CD4-positive, alpha-beta T cell (primary cell): ENCODE measurements at regions not wholly inside any gene's neighbourhood (a gene's known extent, or its start where the extent isn't known, plus 50 kb on each side); places are given as distances from the start of the nearest gene placed in this dataset.

Source experiments
- ATAC-seq: fragments of 200-7000 bp; cut with Tn5 transposase; one replicate; pipeline ENCODE4 v1.10.0; 2022; ENCODE audit warnings: mild to moderate bottlenecking; ENCODE audit not compliant: poor library complexity
- CTCF ChIA-PET: fragments of 350-600 bp; sonication (Branson Sonifier 250); formaldehyde crosslinking; loops from one replicate; lab custom pipeline; 2021; ENCODE audit warnings: antibody characterized with exemption, inconsistent platforms; lab: Charles Lee
- POLR2A ChIA-PET: fragments of 350-600 bp; sonication (Branson Sonifier 250); formaldehyde crosslinking; loops from one replicate; lab custom pipeline; 2021; ENCODE audit warnings: antibody characterized with exemption, inconsistent platforms; lab: Charles Lee
- DNase-seq, 14 experiments: peaks; one replicate each; pipeline ENCODE4 v3.0.0-alpha.2; 2013 to 2020; ENCODE audit warnings: mixed read lengths in 2 of 14
- H3K27ac ChIP-seq, 2 donors: one replicate each; pipeline versions ENCODE4 v1.5.1 to v1.7.0; 2013; ENCODE audit warnings: low read length in 2 of 2, low read depth in 1 of 2, mild to moderate bottlenecking in 1 of 2
- H3K27me3 ChIP-seq, 2 experiments: 1 replicate in 1 of 2; 2 replicates in 1 of 2; pipeline versions ENCODE4 v1.6.1 to v1.7.0; 2013; ENCODE audit warnings: low read length in 2 of 2, control low read depth in 1 of 2, mild to moderate bottlenecking in 1 of 2, moderate library complexity in 1 of 2; ENCODE audit not compliant: insufficient read depth in 2 of 2, control insufficient read depth in 1 of 2
- H3K36me3 ChIP-seq: one replicate; pipeline ENCODE4 v1.6.1; 2013; ENCODE audit warnings: low read length, control low read depth; ENCODE audit not compliant: insufficient read depth
- H3K4me1 ChIP-seq: one replicate; pipeline ENCODE4 v1.6.1; 2013; ENCODE audit warnings: low read length, control low read depth; ENCODE audit not compliant: insufficient read depth
- H3K4me3 ChIP-seq: one replicate; pipeline ENCODE4 v1.5.1; 2013; ENCODE audit warnings: mild to moderate bottlenecking, low read length, moderate library complexity
- H3K9me3 ChIP-seq, 2 experiments: 1 replicate in 1 of 2; 2 replicates in 1 of 2; pipeline versions ENCODE4 v1.6.1 to v1.7.0; 2013; ENCODE audit warnings: low read length in 2 of 2, mild to moderate bottlenecking in 2 of 2, control low read depth in 1 of 2, moderate library complexity in 1 of 2; ENCODE audit not compliant: control insufficient read depth in 1 of 2, insufficient read depth in 1 of 2
- H3K27ac Mint-ChIP-seq: one replicate; pipeline ENCODE4 v1.8.0; 2020; ENCODE audit warnings: mixed read lengths
- H3K27me3 Mint-ChIP-seq: one replicate; pipeline ENCODE4 v1.8.0; 2021; ENCODE audit warnings: mixed read lengths
- H3K36me3 Mint-ChIP-seq: one replicate; pipeline ENCODE4 v1.8.0; 2021; ENCODE audit warnings: low read depth, mixed read lengths
- H3K4me1 Mint-ChIP-seq: one replicate; pipeline ENCODE4 v1.8.0; 2021; ENCODE audit warnings: low read depth, mixed read lengths
- H3K4me3 Mint-ChIP-seq: one replicate; pipeline ENCODE4 v1.8.0; 2020; ENCODE audit warnings: mild to moderate bottlenecking, mixed read lengths
- H3K9me3 Mint-ChIP-seq: one replicate; pipeline ENCODE4 v1.8.0; 2020; ENCODE audit warnings: mixed read lengths
- CTCF ChIP-seq: fragments of 200-600 bp; IDR thresholded peaks from one replicate; pipeline ENCODE4 v1.8.0; 2022; ENCODE audit warnings: antibody characterized with exemption, mild to moderate bottlenecking
- intact Hi-C, 2 experiments: fragments of 100-400 bp; cut with DNase I in 1 of 2; cut with micrococcal nuclease in 1 of 2; formaldehyde crosslinking; loops; one replicate each; pipeline versions ENCODE4 v1.15.1 to v1.9.0; 2023 to 2025; cut with DNase I, micrococcal nuclease

DNA sequence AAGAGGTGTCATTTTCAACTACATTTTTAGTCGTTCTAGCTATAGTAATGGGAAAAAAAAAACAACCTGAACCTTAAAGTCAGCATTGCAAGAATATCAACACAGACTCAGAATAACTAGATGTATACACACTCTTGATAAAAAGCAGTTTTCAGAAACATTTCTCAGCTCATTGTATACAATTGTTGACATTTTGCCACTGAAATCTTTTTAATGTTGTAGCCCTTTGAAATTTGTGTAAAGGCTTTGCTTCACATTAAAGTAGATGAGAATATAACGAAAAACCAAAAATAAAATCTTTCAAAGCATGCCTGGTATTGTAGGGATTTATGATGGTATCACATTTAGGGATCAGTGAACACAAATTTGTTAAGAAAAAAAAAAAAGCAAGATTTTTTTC lies 87.2 kb upstream of the SLC10A2 start:
- Mint-ChIP-seq H3K27ac (no peak overlapping the region), H3K4me3 (no peak overlapping the region), H3K36me3 (no peaks in the 10 kb centered on the region), H3K9me3 (no peaks in the 10 kb centered on the region), H3K27me3 (peaks cover 6% of the 10 kb centered on the region), H3K4me1 (no peaks in the 10 kb centered on the region)
- Histone ChIP-seq H3K36me3 (no peaks in the 10 kb centered on the region), H3K27me3 (no peaks in the 10 kb centered on the region), H3K9me3 (no peaks in the 10 kb centered on the region), H3K4me1 (no peaks in the 10 kb centered on the region), H3K27ac (no peak overlapping the region), H3K4me3 (no peak overlapping the region)
- no peak for TF ChIP-seq CTCF
- CTCF ChIA-PET, result no interaction called here
- ATAC-seq, result no peak
- intact Hi-C loops, result no loop called here
- POLR2A ChIA-PET, result no interaction called here
- DNase-seq, result no peak

DNA sequence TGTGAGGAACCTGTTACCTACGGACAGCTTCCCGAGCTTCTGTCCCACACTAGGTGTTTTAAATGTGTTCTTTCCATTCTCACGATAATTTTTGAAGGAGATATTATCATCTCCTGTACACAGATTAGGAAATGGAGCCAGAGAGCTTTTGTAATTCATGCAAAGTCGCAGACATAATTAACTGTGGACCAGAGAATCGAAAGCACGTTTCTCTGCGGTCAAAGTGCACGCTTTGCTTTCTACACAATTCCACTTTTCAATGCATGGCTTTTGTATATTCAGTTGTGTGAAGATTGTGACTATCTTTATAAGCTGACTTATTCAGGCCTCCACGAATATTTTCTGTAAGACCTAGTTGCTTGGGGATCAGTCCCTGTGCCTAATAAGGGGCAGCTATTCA lies 81.7 kb upstream of the SLC10A2 start:
- Mint-ChIP-seq H3K27me3 (no peaks in the 10 kb centered on the region), H3K27ac (no peak overlapping the region), H3K9me3 (no peaks in the 10 kb centered on the region), H3K4me1 (no peaks in the 10 kb centered on the region), H3K4me3 (no peak overlapping the region), H3K36me3 (no peaks in the 10 kb centered on the region)
- Histone ChIP-seq H3K27ac (no peak overlapping the region), H3K9me3 (no peaks in the 10 kb centered on the region), H3K36me3 (no peaks in the 10 kb centered on the region), H3K4me3 (no peak overlapping the region), H3K27me3 (no peaks in the 10 kb centered on the region), H3K4me1 (no peaks in the 10 kb centered on the region)
- ChIA-PET POLR2A (no interaction called here), CTCF (no interaction called here)
- ATAC-seq, result no peak
- DNase-seq, result no peak
- TF ChIP-seq CTCF, result no peak
- intact Hi-C loops, result no loop called here

GRCh38 chr13:103145442-103145841 lies 79.2 kb upstream of the SLC10A2 start:
- no peaks in the 10 kb centered on the region for H3K27me3 Mint-ChIP-seq
- ChIA-PET CTCF (no interaction called here), POLR2A (no interaction called here)
- no peaks in the 10 kb centered on the region for H3K9me3 Mint-ChIP-seq
- H3K27ac Mint-ChIP-seq, result no peak overlapping the region
- no peaks in the 10 kb centered on the region for H3K27me3 ChIP-seq
- H3K9me3 ChIP-seq, result no peaks in the 10 kb centered on the region
- H3K4me1 Mint-ChIP-seq, result no peaks in the 10 kb centered on the region
- H3K27ac ChIP-seq, result no peak overlapping the region
- DNase-seq, result no peak
- intact Hi-C loops, result no loop called here
- H3K4me3 Mint-ChIP-seq, result no peak overlapping the region
- H3K4me1 ChIP-seq, result no peaks in the 10 kb centered on the region
- no peak for ATAC-seq
- H3K4me3 ChIP-seq, result no peak overlapping the region
- no peak for TF ChIP-seq CTCF
- no peaks in the 10 kb centered on the region for H3K36me3 Mint-ChIP-seq
- H3K36me3 ChIP-seq, result no peaks in the 10 kb centered on the region
